GM19397 (cell line): ENCODE measurements at regions not wholly inside any gene's neighbourhood (a gene's known extent, or its start where the extent isn't known, plus 50 kb on each side); places are given as distances from the start of the nearest gene placed in this dataset.
A peak's percentile ranks its signal among the peaks of the same experiment; 100 is the strongest.

ENCODE experiments used
- ATAC-seq: cut with Tn5 transposase; IDR thresholded peaks from one replicate; pipeline ENCODE4 v1.9.1; 2021; ENCODE audit warnings: mild to moderate bottlenecking, moderate library complexity; ENCODE audit not compliant: unreplicated experiment

DNA sequence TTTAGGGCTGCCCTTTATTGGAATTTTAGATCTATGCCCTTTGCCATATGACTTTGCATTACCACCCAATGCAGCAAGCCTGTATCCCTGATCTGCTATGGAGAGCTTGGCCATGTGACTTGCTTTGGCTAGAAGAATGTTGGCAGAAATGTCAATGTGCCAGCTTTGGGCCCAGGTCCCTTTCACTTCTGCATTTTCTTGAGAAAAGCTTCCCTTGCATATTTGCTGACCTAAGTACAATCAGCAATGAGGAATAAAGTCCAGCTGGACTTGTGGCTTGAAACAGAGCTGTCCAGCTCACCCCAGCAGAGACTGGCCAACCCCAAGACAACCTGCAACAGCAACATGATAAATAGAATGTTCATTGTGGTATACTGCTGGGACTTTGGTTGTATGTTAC is 135.9 kb downstream of the PAH start:
- ATAC-seq: no peak

DNA sequence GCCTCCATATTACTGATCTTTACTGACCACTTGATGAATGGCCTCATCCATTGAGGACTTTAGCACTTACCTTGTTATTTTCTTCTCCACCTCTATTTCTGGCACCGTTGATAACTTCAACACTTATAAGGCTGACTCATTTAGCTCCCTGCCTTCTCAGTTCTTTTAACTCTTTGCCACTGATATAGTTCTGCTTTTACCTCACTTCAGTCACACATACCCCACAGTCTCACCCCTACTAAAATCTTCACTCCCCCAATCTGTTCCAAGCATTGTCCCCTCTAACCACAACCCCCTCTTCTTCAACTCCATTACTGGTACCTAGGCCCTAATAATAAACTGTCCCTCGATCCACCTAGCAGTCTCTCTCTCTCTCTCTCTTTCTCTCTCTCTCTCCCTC is 141.0 kb downstream of the PAH start:
- no peak for ATAC-seq

DNA sequence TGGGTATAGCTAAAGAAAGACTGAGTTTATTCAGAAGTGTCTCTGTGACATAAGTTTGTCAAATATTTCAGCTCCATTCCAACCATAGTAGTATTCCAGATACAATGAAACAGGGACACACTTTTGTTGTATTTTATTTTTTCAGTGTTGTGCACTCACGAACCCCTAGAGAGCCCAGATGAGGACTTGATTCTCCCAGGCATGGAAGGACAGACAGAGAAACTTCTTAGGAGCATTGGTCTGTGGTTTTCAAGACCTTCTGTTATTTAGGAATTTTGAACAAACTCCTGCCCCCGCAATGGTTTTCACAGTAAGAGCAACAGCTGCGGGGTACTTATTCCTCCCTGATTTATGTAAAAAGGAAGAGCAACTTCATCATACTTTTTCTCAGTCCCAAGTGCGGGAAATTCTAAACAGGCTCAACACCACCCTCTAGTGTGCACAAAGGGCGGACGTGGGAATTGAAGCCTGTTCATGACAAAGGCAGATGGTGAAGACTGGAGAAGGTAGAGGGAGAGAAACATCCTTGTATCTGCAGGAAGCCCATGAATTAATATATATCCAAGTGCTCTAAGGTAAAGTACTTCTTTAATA is 147.6 kb downstream of the PAH start:
- ATAC-seq: no peak

DNA sequence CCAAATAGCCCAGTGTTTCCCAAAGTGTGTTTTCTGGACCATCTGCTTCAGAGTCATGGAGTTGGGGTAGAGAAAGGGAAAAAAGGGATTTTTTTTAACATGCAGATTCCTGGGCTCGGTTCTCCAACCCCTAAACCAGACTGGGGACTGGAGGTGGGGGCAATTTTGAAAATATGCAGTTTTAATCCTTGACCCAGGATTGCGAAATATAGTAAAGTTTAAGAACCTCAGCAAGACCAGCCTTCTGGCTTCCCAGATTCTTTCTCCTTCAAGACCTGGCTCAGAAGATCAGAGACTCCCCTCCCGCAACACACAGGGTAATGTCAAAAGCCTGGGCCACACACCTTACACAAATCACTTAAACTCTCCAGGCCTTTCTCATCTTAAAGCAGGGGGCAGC is 150.1 kb downstream of the PAH start:
- ATAC-seq: no peak

DNA sequence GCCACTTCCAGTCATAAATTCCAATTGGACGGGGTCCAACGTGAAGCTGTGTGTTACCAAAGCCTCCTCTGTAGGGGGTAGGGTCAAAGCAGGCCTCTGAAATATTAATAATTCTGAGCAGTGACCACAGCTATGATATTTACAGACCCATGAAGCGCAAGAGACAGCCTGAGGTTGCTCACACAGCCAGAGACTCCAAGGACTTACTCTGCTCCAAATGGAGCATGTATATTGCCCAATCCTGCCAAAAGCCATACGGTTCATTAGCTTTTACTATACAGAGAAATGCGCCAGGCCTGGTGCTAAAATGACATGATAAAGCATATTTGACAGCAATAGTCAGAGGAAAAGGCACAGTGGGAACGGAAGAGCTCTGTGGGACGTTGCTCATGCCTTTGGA is 151.3 kb downstream of the PAH start:
- ATAC-seq: no peak

DNA sequence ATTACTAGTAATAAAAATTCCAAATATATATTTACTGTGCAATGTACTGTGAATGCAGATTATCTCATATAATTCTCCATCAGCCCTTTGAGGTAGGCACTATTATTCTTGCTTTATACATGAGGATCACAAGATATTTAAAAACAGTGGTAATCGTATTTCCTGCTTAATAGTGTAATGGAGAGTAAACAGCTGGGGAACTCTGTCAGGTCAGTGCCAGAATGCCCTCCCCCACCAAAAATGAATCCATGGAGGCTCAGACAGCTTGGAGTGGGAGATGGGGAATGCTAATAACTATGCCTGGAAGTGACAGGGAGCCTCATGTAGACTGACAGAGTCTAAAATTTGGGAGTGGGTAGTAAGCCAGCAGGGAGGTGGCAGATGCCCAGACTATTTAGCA is 153.6 kb downstream of the PAH start:
- no peak for ATAC-seq

DNA sequence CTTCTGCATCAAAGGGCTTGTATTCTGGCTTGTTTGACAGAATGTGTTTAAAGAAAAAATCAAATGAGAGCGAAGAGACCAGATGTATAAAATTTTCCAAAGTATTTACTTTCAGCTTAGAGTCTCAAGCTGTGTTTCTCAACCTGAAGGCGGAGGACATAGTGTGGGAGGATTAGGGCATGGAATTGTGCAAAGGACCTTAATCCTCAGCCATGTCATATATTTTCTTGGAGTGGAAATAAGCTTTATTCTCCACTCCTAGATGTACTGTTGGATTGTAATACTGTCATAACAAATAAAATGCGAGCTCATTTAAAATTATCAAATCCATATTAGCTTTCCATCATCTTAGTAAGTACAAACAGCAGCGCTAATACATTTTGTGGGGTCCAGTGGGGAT is 154.0 kb downstream of the PAH start:
- ATAC-seq: no peak

DNA sequence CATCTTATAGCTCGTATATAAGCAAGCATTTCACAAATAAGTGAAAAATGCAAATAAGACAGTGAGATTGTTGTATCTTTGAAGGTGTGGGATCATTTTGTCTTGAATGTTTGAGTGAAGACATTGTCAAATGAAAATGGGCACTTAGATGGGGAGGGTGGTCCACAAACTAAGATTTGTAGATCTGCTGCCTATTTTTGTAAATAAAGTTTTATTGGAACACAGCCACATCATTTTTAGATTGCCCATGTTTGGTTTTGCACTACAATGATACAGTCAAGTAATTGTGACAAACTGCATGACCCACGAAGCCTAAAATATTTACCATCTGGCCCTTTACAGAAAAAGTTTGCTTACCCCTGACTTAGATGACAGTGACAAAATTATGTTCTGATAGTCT is 156.7 kb downstream of the PAH start:
- ATAC-seq: no peak

DNA sequence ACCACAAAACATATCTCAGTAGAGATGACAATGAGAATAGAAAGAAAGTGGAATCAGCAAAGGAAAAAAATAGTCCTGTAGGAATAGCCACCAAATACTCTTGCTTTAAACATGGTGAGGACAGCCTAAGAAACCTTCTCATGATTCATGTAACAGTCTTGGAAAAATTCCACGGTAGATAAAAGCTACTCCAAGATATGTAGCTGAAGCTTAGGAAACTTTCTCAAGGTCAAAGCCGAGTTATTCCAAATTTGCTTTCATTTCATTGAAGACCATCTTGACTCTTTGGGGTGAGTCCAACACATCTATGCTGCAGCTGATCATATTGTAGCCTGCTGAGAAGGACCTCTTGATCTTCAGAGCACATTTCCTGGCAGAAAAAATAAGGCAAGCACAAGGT is 157.6 kb downstream of the PAH start:
- no peak for ATAC-seq

DNA sequence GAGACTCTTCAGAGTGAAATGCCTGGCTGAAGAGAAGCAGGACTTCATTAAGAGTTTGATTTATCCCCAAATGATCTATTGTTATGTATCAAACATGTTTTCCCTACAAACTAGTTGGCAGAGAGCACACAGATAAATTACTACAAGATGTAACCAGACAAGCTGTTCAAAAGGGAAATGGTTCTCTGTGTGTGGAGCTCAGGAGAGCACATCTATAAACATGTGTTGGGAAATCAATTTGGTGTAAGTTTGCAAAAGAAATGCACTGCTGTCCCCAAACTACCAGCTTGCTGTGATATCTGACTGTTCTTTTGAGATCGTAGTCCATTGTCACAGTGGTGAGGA is 159.2 kb downstream of the PAH start:
- ATAC-seq: no peak

DNA sequence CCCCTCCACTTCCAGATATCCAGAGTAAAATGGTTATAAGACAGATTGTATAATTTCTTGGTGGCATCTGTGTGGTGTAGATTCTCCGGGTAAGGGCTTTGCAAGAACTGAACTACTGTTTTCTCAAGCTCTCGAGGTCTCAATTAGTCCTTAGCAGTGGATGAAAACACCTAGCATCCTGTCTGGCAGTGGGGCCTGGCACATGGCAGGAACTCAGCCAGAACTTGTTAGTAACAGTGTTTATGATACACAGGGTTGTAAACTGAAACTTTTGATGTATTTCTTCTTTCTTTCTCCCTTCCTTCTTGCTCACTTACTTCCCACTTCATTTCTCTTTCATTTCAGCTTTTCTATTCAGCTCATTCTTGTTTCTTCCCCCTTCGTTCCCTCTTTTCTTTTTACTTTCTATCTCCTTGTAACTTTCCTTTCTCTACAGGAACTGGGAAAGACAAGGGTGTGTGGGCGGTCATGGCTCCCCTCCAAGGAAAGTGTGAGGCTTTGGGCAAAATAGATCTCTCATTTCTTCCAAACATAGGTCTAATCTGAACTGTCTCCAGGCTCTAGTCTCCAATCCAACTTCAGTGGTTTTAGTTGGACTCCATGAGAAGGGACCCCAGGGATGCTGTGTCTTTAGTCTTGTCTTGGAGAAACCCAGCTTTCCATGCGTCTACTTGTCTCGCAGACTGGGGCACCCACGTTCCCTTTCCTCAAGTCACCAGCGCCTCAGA is 159.7 kb downstream of the PAH start:
- ATAC-seq: no peak

DNA sequence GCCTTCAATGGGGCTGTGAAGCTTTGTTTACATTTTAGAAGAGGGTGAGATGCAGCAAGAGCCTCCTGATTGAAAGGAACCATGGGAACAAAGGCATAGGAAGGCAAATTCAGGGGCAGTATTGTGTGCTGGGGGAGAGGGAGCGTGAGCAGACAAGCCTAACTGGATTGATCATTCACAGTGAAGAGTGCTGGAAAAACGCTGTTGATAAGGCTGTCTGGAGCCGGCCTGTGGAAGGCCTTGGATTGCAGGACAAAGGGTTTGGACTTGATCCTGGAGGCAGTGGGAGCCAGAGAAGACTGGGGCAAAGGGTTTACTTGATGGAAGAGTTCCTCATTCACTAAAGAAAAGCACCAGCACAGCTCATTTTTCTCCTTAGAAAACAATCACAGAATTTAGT is 160.5 kb downstream of the PAH start:
- no peak for ATAC-seq

DNA sequence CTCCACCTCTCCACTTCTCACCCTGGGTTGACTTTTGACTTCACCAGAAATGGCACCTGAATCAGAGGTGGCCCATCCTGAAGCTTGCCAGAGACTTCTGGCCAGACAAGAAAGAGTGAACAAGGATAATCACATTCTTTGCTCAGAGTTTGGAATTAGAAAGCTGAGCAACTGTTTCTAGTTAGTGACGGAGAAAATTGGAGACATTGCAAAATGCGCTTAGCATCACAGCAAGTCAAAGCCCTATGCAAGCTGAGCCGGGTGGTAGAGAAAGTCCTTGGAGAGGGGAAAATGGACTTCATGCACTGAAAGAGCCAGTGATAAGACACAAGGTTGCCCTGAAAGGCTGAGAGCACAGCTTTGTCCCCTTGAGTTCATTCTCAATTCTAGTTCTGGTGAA is 161.8 kb downstream of the PAH start:
- ATAC-seq: no peak

DNA sequence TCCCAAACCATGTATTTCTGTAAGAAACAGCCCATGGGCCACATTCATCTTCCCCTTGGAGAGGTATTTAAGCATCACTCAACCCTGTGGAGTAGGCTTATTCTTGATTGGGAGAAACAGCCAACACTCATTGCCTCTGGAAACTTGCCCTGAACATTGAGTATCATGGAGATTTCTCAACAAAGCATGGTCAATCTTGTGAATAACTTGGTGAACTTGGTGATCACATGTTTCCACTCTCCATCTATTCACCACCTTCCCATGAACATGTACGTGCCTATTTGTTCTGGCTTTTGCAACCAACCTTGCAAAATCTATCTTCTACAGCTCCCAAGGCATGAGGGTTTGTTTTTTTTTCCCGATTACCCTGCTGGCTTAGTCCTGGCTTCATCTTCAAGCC is 163.2 kb downstream of the PAH start:
- no peak for ATAC-seq

DNA sequence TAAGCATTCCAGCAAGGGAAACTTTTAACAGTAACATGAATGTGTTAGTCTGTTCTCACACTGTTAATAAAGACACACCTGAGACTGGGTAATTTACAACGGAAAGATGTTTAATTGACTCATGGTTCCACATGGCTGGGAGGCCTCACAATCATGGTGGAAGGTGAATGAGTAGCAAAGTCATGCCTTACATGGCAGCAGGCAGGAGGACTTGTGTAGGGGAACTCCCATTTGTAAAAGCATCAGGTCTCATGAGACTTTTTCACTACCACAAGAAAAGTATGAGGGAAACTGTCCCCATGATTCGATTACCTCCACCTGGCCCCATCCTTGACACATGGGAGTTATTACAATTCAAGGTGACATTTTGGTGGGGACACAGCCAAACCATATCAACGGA is 168.3 kb downstream of the PAH start:
- no peak for ATAC-seq

DNA sequence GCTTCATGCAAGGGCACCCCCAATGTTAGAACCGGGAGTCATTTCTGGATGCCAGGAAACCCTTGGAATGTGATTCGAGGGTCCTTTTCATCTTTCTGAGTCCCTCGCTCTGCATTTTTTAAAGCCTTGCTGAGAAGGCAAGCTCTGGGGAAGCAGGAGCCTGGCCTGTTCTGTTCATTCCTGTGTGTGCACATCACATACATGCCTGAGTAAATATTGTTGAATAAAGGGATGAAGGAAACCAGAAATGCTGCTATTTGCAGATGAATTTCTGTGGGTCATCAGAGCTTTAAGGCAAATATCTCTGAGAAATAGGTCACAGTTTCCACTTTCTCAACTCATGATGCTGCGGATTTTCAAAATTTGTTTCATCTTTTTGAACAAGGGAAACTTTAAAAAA is 170.1 kb downstream of the PAH start:
- no peak for ATAC-seq

DNA sequence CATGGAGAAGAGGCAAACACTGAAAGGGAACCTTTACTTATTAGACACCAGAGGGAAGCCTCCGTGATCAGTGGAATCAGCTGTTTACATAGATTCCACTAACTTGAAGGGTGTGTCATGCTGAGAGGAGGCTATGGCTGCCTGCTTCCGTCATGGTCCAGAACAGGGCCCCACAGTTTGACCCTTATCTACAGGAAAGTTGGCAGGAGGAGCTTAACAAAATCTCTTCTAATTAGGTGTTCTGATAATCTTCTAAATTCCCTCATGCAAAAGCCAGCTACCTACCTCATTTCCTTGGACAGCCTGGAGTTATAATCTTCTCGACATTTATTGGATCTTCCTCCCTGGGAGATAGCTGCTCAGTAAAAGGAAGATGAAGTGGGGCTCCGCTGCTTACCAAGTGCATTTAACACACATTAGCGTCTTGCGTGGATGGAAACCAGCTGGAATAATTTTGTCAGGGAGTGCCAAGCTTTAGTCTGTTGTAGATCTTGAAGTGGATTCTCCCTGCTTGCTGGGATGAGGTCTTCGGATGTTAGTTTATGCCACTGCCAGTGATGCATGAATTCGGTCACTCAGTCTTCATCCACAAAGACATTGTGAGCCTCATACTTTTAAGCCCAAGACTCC is 171.0 kb downstream of the PAH start:
- no peak for ATAC-seq

DNA sequence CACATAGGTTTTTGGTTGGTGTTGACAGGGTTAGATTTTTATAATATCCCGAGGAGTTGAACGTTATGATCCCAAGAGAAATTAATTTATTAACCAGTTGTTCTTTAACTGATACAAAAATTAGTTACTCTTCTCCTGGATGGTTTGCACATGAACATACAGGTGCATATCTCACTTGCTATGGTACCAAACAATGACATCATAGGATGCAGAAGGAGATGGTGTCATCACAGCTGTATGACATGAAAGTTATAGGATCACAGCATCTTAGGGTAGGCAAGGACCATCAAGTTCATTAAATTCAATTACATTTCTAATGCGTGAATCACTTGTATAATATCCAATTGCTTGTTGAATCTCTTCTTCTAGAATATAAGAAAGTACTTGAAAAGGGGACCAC is 175.8 kb downstream of the PAH start:
- ATAC-seq: no peak

DNA sequence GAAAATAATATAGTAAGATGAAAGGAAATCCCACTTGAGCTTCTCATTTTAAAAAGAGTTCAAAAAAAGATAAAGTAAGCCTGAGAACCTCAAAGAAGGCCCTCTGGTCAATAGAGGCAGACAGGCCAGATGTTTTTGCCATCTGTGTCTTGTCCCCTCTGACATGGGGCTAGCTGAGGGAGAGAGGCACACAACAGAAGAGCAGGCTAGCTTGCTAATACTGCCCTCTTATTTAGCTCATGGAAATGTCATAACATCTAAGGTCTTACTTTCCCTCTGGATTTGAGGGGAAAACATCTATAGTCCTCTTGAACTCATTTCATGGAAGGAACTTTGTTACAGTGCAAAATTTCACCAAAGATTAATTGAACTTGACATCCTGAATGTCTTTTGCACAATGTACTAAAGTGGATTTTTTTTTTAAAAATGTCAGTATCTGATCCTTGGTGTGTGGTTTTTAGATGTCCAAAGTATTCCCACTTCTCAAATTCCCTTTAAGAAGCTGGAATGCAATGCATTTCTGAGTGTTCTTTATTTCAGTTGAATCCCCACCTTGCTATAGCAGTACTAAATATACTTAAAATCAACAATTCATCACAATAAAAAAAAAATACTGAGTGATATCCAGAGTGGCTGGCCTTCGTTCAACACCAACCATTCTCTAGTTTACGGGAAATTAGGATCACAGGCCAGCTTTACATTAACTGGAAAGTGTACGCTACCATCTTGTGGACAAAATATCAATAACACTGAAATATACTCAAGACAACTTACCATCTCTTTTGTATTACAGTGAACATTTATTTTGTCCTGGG is 176.7 kb downstream of the PAH start:
- ATAC-seq: no peak

DNA sequence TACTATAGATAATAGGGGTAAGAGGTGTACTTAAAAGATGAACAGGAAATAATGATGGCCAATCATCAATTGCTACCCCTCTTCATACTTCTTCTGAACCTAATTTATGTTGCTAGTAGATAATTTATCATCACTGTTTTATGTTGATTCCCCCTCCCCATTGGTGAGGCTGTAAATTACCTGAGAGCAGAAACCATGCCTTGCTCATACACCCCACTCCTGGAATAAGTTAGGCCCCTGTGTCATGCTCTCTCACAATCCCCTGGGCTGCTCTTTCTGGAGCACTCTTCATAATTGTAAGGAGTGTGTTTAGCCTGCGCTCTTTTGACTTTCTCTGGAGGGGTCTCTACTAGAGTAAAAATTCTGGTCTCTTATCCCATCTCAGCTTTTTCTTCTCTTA is 180.7 kb downstream of the PAH start:
- ATAC-seq: no peak

DNA sequence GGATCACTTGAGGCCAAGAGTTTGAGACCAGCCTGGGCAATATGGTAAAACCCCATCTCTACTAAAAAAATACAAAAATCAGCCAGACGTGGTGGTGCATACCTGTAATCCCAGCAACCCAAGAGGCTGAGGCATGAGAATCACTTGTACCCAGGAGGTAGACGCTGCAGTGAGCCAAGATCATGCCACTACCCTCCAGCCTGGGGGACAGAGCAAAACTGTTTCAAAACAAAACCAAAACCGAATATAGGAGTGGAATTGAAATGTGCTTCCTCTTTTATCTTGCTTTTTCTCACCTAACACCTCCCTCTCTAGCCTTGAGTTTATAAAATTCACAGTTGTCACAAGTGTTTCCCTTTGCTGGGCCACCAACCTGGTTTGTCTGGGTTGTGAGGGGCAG is 181.9 kb downstream of the PAH start:
- ATAC-seq: peak; percentile 86

DNA sequence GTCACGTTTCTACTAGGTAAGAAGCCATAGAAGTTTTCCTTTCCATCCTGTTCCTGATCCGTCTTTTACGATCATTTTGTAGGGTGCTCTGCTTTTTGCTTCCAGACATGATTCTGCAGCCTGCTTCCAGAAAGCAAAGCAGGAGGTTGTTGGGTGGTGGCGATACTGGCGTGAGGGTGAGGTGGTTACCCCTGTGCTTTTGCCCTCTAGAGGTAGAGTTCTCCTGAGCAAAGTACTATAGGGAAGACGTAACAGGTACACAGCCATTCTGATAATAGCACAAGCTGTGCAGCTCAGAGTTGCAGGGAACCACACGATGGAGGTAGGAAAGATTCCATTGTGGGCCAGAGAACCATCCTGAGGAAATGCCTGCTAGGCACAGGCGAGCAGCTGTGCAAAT is 186.0 kb downstream of the PAH start:
- no peak for ATAC-seq
